Adrenal gland (tissue), 5 donors: ENCODE measurements at regions not wholly inside any gene's neighbourhood (a gene's known extent, or its start where the extent isn't known, plus 50 kb on each side); places are given as distances from the start of the nearest gene placed in this dataset.

Experiments used
- POLR2A ChIP-seq, 2 donors: fragments of 450-650 bp; IDR thresholded peaks; one replicate each; pipeline ENCODE4 v1.6.1; 2017; ENCODE audit warnings: antibody characterized with exemption in 2 of 2, mild to moderate bottlenecking in 2 of 2, moderate library complexity in 1 of 2
- TF ChIP-seq, protein P1 (sequence below), 6 experiments: fragments of 450-650 bp in 4 of 6; fragments of 200-600 bp in 2 of 6; sonication (generic) in 1 of 6; IDR thresholded peaks; 1 replicate in 5 of 6; 2 replicates in 1 of 6; pipeline versions ENCODE4 v1.5.1 to v1.8.0; 2016 to 2021; ENCODE audit warnings: antibody characterized with exemption in 6 of 6, mild to moderate bottlenecking in 2 of 6, moderate library complexity in 1 of 6
- donor health status: DM: no; HTN: no; CAD: no.

DNA sequence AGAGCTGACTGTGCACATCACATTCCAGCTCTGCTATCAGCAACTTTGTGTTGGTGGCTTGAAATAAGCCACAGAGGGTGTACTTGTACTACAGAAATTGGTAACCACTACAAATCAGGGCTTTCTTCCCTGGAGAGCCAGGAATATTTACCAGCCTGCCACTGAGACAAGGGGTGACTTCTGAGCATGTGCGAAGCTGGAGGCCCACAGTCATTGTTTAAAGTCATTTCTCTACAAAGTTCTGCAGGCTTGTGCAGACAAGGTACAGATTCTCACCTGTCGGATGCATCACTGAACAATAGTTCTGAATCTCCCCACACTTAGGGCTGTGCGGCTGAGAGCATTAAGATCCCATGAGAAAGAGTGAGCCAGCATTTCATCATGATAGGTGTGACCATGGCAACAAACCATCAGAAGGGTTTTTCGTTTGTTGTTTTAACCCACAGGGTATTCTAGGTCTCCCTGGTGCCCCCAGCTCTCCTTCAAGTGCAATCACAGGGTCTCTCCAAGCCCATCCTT lies 292.8 kb downstream of the CDC5L start:
- TF ChIP-seq, protein P1, sequence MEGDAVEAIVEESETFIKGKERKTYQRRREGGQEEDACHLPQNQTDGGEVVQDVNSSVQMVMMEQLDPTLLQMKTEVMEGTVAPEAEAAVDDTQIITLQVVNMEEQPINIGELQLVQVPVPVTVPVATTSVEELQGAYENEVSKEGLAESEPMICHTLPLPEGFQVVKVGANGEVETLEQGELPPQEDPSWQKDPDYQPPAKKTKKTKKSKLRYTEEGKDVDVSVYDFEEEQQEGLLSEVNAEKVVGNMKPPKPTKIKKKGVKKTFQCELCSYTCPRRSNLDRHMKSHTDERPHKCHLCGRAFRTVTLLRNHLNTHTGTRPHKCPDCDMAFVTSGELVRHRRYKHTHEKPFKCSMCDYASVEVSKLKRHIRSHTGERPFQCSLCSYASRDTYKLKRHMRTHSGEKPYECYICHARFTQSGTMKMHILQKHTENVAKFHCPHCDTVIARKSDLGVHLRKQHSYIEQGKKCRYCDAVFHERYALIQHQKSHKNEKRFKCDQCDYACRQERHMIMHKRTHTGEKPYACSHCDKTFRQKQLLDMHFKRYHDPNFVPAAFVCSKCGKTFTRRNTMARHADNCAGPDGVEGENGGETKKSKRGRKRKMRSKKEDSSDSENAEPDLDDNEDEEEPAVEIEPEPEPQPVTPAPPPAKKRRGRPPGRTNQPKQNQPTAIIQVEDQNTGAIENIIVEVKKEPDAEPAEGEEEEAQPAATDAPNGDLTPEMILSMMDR (IDR thresholded peaks at IDR 0.05): no peak
- TF ChIP-seq POLR2A (IDR thresholded peaks at IDR 0.05): no peak
